Skin epidermis (tissue), 12 donors: ENCODE measurements at regions not wholly inside any gene's neighbourhood (a gene's known extent, or its start where the extent isn't known, plus 50 kb on each side); places are given as distances from the start of the nearest gene placed in this dataset.
A peak's percentile ranks its signal among the peaks of the same experiment; 100 is the strongest.

Experiments used
- H3K27ac ChIP-seq, 21 experiments: fragments of 200-600 bp; sonication (generic) in 11 of 21; one replicate each; pipeline ENCODE4 v1.5.0; 2020; ENCODE audit warnings: mild to moderate bottlenecking in 3 of 21, inconsistent platforms in 2 of 21, moderate library complexity in 2 of 21
- H3K4me3 ChIP-seq, 7 experiments: fragments of 200-600 bp; sonication (generic) in 2 of 7; one replicate each; pipeline ENCODE4 v1.5.0; 2020; ENCODE audit warnings: inconsistent platforms in 2 of 7, mild to moderate bottlenecking in 2 of 7, moderate library complexity in 1 of 7

DNA sequence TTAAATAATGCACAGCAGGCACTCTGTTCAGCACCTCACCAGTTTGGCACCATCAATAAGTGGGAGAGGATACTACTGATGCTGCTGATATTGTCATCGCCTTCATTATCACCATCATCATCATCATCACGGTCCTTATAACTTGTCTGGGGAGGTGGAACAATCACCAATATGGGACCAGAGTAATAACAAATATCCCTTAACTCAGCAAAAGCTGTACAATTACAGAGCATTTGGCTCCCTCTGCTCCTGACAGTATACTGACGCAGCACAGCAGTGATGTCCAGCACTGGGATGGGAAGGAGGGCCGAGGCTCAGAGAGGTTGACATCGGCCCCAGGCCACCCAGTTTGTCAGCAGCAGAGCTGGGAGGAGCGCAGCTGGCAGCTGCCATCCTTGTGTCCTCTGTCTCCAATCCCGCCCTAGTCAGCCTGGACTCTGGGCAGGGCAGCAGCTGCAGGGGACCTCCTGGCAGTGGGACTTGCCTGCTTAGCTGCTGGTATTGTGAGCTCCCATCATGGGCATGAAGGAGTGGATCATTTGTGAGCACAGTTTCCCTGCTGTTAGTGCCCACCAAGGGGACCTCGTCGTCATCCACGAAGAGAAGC, 90.0 kb downstream of the DHCR7 start:
- H3K4me3 ChIP-seq, result no peak overlapping the region
- no peak overlapping the region for H3K27ac ChIP-seq

DNA sequence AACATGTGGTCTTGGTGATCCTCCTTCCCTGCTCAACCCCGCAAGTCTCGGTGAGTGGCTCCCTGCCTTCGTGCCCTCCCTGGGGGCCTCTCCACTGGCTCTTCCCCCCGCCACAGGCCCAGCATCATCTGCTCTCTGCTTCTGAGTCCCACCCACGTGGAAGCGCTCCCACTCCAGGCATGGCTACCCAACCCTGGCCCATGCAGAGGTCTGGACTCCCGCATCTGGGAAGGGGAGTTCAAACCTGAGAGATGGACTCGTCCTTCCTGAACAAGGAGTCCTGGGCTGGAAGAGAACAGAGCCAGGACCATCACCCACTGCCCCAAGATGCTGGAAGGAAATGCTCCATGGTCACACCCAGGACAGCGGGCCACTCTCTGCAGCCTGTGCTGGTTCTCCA, 90.8 kb downstream of the DHCR7 start:
- no peak overlapping the region for H3K4me3 ChIP-seq
- no peak overlapping the region for H3K27ac ChIP-seq

DNA sequence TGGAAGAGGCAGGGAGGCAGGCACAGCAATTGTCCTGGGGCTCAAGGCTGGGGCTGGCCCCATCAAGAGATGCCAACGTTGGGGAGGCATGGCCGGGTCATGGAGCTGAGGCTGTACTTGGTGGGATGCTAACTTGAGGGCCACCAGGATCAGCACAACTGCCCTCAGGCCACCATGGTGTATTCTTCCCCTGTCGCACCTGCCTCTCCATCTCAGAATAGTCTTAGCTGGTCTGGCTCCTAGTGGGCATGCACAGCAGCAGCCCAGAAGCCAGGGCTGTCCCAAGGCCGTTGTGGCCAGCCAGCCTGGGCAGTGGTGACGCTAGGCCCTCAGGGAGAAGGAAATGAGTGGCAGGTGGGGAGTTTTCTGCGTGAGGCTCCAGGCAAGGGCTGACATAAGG, 91.3 kb downstream of the DHCR7 start:
- H3K4me3 ChIP-seq, result no peak overlapping the region
- no peak overlapping the region for H3K27ac ChIP-seq

DNA sequence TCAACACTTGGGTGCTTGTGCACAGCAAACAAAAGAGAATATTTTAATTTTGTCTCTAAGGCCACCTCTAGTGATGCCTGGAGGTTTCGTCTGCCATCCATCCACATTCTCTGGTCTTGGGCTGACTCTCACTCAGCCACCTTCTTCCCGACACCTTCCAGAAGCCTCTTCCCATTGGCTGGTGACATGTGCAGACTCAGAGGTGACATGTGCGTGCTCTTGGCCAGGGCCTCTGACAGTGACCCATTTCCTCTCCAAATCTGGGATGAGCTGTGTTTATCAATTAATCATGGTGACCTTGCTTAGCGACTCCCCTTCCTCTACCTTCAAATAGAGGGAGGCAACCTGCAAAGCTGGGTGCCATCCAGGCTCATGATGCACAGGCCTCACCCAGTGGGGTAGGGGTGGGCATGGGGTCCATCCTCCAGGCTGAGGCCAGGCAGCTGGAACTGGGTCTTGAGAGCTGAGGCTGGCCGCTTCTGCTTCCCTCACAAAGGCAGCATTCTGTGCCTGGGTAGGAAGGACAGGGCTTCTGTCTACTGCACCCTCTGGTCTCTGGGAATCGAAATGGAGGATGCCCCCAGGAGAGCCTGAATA, 91.8 kb downstream of the DHCR7 start:
- H3K27ac ChIP-seq, result no peak overlapping the region
- no peak overlapping the region for H3K4me3 ChIP-seq

DNA sequence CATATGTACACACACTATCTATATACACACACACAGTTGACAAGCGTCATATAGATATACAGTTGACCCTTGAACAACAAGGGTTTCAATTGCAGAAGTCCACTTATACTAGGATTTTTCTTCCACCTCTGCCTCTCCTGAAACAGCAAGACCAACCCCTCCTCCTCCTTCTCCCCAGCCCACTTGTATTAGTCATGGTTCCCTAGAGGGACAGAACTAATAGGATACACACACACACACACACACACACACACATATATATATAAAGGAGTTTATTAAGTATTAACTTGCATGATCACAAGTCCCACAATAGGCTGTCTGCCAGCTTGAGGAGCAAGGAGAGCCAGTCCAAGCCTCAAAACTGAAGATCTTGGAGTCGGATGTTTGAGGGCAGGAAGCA, 92.9 kb downstream of the DHCR7 start:
- no peak overlapping the region for H3K4me3 ChIP-seq
- no peak overlapping the region for H3K27ac ChIP-seq

DNA sequence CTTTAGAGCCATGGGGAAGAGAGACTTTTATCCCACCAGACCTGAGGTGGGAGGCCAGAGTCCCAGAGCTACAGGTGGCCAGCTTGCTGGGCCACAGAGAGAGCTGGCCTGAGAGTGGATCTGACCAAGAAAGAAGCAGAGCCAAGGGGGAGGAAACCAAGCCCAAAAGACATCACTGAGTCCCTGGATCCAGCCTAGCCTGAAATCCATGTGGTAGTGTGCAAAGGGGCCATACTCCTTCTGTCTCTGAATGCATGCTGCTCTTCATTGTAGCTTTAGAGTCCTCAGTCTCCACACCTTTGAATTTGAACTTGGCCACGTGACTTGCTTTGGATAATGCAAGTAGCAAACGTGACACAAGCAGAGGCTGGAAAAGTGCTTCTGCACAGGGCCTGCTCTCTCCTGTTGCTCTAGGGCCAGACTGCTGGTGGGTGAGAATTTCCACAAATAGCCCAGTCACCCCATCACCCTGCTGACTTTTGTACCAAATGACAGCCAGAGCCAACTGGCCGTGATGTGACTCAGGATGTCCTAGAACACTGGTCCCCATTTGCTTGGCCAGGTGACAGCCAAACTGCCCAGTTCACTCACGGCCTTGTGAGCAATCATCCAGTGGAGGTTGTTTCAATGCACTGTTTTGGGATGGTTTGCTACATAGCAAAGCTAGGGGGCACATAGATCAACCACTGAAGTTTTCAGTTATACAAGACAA, 93.6 kb downstream of the DHCR7 start:
- no peak overlapping the region for H3K4me3 ChIP-seq
- no peak overlapping the region for H3K27ac ChIP-seq

DNA sequence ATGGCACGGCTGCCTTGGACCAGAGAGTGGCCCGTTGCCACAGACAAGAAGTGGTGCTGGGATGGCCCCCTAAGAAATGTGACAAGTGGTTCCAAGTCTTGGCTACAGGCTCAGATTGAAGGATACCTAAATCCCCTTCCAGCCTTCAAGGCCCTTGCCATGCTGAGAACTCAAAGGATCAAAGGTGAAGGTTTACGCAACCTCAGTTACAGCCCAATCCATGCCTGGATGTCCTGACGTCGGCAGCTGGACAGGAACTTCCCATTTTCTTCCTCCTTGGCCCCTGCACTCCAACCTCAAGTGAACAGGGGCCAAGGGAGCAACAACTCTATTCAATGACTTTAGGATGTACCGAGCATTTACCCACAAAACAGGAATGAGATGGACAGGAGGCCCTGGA, 95.4 kb downstream of the DHCR7 start:
- Histone ChIP-seq H3K27ac (no peak overlapping the region), H3K4me3 (no peak overlapping the region)

DNA sequence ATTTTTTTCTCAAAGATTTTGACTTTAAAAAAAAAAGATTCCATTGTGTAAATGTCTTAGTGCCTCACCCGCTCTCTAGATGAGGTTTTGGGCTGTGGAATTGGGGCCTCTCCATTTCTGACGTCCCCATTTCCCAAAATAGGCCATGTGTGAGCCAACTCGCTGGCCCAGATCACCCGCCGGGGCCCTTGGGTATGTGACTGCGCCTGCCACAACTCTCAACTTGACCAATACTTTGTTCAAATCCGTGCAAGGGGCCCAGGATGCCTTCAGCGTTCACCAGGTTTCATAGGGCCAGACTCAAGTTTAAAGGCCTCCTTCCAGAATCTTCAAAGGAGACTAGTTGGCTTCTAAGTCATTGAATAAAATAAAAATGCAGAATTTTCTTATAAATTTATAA, 96.0 kb downstream of the DHCR7 start:
- H3K4me3 ChIP-seq, result no peak overlapping the region
- H3K27ac ChIP-seq, result no peak overlapping the region

DNA sequence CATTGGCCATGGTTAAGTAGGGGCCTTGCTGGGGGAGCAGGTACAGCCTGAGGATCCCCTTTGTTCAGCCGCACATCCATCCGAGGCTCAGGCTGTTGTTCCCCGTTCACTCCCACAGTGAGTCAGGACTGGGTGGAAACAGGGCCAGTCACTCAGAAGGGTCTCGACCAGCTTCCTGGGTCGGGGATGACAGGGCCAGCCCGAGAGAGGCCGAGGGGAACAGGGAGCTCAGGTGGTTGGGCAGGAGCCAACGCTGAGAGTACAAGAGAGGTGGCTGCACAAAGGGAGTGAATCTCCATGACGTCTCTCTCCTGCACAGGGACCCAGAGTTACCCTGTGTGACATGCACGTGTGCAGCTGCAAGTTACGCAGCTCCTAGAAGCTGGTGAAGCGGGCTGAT, 97.2 kb upstream of the SHANK2 start:
- H3K4me3 ChIP-seq, result no peak overlapping the region
- no peak overlapping the region for H3K27ac ChIP-seq

DNA sequence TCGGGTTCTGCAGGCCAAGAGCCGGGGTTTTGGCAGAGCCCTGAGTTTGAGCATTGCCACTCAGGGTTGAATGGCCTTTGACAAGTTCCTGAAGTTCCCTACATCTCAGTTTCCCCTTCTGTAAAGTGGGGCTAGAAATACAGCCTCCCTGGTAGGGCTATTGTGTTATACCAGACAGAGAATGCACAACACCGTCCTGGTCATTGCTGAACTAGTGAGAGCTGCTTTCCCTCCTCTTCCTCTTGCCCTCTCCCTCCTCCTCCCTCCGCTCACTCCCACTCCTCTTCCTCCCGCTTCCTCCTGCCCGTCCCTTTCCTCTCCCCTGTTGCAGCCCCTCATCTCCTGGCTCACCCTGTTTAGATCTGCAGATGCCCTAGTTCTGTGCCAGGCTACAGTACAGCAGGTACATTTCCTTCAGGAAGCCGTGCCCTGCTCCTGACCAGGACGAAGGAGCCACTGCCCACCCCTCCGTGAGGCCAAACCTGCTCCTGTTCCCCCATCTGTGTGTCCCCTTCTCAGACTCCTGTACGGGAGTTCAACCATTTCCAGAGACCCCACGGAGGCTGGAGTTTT, 91.5 kb upstream of the SHANK2 start:
- no peak overlapping the region for H3K27ac ChIP-seq
- no peak overlapping the region for H3K4me3 ChIP-seq

DNA sequence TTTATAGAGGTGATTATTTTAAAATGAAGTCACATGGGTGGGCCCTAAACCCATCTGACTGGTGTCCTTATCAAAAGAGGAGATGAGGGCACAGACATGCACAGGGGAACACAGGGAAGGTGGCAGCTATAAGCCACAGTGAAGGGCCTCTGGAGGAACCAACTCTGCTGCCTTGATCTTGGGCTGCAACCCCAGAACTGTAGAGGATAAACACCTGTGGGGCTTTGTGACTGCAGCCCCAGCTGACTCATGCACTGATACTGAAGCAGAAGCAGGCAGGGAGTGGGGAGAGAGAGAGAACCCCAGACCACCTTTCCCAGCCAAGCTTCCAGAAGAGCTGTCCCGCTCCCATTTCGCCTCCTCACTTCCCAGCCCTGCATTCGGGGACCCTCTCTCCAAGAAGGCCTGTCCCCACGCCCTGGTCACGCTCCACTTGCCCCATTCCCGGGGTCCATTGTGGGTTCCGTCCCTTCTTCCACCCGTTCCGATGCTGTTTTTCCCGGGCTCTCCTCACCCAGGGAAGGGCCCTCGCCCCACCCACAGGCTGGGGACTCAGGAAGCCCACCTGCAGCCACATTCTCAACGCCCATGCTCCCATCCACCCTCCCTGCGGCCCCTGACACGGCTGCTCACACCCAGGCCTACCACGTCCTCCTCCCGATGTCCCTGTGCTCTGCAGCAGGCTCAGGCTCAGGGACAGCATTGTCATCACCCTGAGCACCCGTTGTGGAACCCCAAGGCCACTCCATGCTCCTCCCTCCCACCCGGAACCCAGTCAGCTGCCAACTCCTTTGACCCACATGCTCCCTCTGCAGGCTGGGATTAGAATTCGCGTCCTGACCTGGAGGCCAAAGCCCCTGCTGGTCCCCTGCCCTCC, 90.8 kb upstream of the SHANK2 start:
- no peak overlapping the region for H3K27ac ChIP-seq
- no peak overlapping the region for H3K4me3 ChIP-seq

DNA sequence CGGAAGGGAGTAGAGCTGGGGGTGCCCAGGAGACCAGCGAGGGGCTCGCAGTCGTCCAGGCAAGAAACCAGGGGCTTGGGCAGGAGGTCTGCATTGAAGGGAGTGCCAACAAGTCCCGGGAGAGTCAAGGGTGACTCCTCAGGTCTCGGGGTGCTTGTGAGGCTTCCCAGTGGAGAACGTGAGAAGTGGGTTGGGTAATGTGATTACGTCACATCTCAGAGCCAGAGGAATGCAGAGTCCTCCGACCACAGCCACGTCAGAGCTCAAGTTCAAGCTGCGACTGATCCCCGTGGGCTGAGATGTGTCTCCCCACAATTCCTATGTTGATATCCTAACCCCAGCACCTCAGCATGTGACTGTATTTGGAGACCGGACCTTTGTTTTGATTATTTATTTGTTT, 89.7 kb upstream of the SHANK2 start:
- no peak overlapping the region for H3K27ac ChIP-seq
- no peak overlapping the region for H3K4me3 ChIP-seq

DNA sequence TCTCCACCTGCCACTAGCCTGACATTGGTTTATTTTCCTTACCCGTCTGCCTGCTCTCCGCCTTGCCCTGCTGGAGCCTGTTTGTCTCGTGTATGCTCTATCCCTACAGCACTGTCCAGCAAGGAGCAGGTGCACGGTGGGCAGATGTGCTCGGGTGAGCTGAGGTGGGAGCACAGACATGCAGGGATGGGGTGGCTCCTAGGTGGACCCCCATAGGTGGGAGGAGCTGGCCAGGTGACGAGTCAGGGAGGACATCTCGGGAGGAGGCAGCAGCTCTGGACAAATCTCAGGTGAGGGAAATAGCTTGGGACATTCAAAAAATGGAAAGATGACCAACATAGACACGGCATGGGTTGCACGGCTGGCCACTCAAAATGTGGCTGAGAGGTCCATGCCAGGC, 89.2 kb upstream of the SHANK2 start:
- no peak overlapping the region for H3K4me3 ChIP-seq

DNA sequence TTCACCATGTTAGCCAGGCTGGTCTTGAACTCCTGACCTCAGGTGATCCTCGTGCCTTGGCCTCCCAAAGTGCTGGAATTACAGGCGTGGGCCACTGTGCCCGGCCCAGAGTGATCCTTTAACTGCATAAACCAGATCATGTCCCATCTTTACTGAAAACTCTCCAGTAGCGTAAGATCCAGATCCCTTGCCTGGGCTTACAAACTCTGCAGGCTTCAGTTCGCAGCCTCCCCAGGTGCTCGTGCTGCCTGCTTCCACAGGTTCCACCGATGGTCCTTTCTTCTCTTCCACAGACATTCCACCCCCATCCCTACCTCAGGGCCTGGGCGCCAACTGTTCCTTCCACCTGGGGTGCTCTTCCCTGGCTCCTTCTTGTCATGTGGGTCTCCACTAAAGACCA, 88.8 kb upstream of the SHANK2 start:
- Histone ChIP-seq H3K4me3 (no peak overlapping the region), H3K27ac (no peak overlapping the region)

More for the DNA sequence above, 89.2 kb upstream of the SHANK2 start:
- H3K27ac ChIP-seq, result no peak overlapping the region

DNA sequence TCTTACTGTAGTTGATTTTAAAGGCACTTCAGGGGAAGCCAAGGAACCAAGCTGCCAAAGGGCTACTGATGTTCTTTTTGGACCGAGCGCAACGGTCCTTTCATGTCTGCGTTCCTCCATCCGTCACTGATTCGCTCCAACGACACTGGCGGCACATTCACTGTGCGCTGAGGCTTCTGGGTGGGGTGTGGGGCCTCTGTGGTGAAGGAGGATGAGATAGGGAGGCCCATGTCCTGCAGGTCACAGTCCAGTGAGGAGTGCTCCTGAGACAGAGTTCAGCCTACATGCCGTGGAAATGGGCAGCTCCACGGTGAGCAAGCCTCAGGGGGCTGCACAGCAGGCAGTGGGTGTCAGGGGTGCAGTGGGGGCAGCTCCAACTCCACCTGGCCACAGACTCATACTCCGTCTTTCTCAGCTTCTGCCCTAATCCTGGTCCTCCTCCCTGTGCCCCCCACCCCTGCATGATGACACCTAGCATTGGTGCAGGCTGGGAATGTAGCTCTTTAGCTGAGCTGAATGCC, 87.8 kb upstream of the SHANK2 start:
- peak overlapping the region in 1 of 21 experiments; percentile 75 for H3K27ac ChIP-seq

DNA sequence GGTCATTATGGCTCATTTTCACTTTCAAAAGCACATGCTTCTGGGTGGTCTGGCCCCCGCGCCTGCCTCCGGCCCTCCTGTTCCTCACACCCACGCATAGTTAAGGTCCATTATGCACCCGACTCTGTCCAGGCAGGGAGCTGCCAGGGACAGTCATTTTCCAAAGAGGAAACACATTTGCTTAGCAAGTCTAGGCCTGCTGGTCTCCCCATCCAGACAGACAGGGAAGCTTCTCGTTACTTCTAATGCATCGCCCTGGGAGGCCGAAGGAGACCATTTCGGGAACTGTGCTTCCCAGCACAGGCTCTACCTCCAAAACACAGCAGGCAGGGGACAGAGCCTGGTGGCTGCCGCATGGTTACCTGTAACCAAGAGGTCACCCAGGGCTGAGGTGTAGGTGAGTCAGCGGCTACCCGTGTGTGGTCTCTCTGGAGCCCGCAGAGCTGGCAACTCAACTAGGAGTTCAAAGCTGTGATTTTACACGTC, 87.1 kb upstream of the SHANK2 start:
- peak overlapping the region in 4 of 21 experiments; percentile 25 to 75 (median 38) for H3K27ac ChIP-seq
- H3K4me3 ChIP-seq, result peak overlapping the region in 1 of 7 experiments; percentile 8

More for the DNA sequence above, 87.8 kb upstream of the SHANK2 start:
- no peak overlapping the region for H3K4me3 ChIP-seq

DNA sequence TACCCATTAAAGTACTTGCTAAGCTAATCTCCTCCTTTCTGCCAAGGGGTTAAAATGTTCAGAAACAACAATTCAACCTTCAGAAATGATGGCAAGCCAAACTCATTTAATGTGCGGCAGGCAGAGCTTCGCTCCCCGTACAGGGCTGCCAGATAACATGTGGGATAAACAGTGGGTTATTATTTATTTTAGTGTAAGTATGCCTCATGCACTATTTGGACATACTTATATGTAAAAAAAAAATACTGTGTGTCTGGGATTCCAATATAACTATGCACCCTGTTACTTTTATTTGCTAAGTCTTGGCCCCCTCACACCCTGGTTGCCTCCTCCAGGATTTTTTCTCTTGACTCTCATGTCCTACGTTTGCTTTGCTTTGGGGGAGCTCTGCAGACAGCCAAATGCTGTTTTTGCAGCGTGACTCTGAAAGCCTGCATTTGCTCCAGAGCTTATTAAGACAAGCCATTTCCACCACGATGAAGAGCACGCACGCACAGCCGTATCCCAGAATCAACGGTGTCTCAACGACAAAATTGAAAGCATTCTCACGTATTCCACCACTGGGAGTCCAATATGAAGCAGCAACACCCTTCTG, 86.5 kb upstream of the SHANK2 start:
- Histone ChIP-seq H3K4me3 (peak overlapping the region in 1 of 7 experiments; percentile 8), H3K27ac (peak overlapping the region in 3 of 21 experiments; percentile 28 to 75 (median 48))

DNA sequence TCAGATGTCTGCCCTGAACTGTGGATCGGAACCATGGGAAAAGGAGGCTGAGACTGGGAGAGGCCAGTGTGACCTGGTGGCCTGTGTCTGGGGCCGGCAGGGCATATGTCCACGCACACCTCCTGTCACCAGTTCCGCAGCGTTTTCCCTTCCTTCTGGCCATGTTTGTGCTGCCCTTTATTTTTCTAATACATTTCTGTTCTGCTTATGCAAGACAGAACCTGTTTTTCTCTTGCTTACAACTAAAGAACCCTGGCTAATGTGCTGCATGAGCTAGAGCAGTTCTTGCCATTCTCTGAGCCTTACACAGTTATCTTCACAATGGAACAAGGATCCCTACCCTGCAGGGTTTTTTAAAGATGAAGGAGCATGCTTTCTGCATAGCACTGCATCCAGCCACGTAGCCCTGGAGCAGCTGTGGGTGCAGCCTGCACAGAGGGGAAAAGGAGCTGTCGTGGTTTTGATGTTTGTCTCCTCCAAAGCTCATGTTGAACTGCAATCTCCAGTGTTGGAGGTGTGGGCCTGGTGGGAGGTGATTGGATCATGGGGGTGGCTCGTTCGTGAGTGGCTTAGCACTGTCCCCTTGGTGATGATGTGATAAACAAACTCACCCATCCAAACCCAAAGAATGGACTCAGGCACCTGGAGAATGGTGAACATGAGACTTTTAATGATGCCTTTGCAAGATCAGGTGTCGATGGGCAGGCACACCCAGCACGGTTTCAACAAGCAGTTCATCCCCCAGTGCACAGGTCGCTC, 84.8 kb upstream of the SHANK2 start:
- no peak overlapping the region for H3K4me3 ChIP-seq
- no peak overlapping the region for H3K27ac ChIP-seq
